ENCODE measurements at regions not wholly inside any gene's neighbourhood (a gene's known extent, or its start where the extent isn't known, plus 50 kb on each side); places are given as distances from the start of the nearest gene placed in this dataset.

DNA sequence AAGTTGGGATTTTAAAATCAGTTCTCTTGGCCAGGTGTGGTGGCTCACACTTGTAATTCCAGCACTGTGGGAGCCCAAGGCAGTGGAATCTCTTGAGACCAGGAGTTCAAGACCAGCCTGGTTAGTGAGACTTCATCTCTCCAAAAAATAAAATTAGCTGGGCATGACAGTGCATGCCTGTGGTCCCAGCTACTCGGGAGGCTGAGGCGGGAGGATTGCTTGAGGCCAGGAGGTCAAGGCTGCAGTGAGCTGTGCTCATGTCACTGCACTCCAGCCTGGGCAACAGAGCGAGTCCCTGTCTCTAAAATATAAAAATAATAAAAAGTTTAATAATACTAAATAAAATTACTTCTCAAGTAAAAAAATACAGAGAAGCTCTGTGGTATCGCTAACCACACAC lies 77.5 kb downstream of the FOXA2 start:
- no peak for DNase-seq

DNA sequence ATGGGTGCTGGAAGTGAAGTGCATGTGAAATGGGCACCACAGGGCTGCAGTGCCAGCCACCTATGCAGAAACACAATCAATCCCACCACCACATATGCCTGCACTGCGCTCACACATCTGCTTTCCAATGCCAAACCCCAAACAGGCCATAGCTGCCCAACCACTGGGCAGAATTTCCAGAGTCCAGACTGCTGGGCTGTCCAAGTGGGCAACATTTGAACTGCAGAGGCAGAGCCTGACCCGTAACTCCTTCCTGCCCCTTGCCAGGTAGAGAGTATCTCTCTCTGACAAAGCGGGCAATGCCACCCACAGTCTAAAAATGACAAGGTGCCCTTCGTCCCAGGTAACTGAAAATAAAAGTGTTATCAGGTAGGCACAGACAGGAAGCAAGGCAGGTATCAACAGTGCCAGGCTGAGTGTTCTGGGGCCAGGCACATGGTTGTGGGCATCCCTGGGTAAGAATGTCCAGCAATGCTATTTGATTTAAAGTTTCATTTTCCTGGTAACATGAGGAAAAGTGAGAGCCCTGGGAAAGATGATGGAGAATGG lies 79.5 kb downstream of the FOXA2 start:
- DNase-seq, result no peak

DNA sequence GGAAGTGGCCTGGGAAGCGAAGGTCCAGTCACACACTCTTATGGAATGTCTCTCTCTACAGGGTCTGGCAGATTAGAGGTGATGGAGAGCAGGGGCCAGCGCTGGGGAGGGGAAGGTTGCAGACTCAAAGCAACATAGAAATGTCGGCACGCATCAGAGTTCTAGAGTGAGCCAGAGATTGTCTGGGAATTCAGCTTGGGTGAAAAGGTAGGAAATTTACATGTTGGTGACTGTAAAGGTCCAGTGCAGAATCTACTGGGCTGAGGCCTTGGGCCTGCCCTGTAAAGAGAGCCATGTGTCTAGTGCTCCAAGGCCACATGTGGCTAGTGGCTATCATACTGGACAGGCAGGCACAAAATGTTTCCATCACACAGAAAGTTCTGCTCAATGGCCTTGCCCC lies 80.8 kb downstream of the FOXA2 start:
- DNase-seq, result no peak

DNA sequence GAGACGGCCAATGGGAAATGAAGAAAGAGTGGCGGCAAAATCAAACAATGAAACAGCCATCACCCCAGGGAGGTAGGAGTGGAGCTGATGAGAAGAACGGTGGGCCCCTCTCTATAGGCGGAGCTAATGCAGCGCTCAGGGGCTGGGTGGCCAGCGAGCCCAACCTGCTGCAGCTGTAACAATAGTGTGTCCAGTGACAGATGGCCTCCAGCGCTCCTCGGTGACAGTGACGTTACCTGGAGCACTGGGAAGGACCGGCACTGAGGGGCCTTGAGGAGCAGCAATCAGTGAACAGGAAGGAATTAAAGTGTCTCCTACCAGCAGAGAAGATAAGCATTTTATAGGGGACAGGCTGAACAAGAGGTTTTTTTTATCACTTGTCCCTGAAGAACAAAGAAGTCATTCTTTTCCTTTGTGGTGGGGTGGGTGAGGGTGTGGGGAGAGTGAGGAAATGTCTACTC lies 81.6 kb downstream of the FOXA2 start:
- DNase-seq, result no peak

DNA sequence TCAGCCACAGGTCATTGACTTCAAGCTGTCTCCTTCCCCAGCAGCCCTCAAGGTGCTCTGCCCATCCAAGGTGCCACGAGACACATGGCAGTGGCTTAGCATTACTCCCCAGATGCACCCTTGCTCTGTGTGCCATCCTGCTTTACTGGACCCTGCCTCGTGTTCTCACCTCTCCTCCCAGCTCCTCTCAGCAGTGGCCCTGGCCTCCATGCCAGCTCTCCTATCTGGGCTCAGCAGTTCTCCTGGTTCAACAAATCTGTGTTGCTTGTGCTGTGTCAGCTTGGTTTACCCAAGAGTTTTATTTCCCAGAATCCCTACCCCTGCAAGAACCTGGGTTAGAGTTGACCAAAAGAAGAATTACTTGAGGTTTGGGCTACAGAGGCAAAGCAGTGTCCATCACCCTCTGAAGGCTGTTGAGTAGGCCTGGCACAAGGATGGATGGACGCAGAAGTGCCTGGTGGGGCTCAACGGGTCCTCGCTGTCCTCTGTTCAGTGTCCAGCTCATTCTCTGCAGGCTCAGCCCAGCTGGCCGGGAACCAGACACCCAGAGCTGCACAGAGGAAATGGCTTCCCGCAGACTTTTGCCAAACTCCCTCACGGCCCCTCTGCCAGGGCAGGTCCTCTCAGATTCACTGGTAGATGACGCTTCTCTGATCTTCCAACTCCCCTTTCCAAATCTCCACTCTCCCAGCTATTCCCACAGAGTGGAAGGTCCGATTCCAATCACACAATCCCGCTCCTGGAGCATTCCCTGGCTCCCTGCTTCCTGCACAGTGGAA lies 82.6 kb downstream of the FOXA2 start:
- no peak for DNase-seq

DNA sequence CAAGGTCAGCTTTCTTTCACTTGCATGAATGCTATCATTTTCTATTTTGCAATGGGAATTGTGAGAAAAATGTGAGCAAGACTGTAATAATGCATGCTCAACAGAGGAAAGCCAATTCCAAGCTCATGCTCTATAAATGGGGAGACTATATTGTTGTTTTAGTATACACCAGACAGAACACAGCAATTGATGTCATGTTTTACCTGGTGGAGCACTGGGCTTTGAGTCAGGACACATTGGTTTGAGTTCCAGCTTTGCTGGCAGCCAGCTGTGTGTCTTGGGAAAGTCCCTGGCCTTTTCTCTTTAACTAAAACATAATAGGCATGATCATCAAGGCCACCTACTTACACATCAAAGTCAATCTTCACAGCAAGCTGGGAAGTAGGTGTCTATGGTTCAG lies 83.3 kb downstream of the FOXA2 start:
- no peak for DNase-seq

DNA sequence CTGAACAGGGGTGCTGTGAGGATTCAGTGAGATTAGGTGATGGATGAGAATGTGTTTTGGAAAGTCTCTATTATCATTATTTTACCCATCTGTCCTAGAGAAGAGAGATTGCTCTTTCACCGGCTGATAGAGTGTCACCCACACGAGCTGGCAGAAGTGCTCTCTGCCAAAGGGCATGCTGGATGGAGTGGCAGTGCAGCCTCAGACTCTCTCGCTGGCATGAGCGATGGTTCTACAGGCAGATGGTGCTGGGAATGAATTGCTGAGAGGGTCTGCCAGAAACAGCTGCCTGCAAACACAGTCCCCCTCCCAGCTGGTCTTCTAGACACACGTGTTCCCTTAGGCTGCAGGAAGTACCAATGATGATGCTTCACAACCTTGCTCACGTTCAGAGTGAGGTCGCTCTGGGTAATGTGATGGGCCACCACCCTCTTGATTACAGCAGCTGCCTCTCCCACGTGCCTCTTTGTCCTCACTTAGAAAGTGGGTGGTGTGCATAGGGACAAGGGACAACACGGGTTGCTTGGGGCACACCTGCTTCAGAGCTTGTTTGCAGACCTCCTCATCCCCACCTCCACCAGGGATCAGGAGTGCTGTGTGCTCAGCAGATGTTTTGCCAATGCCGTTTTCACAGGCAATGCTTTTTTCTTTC lies 84.7 kb downstream of the FOXA2 start:
- no peak for DNase-seq

DNA sequence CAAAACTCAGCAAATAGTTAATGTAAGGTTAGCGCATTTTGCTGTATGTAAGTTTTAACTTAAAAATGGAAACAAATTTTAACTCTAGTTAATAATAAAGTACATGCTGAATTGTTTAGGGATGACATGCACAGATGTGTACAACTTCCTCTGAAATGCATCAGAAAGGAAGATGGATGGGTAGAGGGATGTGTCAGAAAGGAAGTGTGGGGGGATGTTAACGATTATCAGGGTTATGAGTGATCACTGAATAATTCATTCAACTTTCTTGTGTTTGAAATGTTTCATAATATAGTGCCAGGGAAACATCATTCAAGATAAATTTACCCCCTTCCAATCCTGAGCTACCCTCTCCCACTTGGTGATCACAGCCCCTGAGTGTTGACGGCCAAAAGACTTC lies 87.6 kb downstream of the FOXA2 start:
- no peak for DNase-seq

DNA sequence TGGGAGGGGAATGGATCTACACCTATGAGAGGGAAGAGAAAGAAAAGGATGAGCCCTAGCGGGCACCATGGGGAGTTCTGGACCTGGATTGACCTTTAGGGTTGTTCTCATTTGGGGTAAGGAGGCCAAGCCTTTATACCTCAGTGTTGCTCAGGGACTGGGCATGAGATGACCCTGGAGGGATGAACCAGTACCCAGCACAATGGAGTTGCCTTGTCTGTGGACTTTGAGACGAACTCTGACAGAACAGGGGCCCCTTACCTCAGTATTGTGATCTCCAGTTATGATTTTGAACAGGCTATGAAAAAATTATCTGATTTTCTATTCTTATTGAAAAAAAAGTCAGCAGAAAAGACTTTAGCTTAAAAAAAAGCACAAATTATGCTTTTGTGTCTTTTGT lies 88.6 kb downstream of the FOXA2 start:
- no peak for DNase-seq

DNA sequence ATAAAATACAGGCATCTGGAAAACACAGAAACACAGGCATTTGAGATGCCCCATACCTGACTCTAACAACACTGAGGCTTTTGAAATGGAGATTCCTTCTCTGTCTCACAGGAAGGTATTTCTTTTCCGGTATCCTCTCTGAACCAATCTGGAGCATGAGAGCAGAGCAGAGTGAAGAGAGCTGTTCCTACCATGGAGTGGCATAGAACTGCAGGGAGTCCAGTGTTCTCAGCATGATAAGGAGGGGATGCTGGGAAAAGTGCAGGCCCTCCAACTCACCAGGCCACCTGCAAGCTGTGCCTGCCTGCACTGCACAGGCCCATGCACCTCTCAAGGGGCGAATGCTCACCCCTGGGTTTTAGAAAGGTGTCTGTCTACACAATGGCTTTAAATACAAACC lies 89.2 kb downstream of the FOXA2 start:
- no peak for DNase-seq

DNA sequence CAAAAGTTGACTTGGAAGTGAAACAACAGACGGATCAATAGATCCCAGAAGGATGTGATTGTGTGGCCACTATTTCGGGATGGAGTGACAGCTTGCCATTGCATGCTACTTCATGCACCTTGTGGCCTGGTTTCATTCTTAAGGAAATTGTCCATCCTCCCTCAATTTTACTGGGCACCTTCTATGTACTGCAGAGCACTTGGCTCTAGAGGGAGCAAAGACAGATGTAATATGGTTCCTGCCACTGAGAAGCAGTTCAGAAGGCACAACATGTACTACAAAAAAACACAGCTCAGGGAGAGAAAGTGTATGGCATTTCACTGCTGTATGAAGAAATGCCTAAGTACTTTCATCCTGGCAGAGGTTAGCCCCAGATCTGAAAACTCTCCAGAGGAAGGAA lies 91.9 kb downstream of the FOXA2 start:
- DNase-seq, result no peak

DNA sequence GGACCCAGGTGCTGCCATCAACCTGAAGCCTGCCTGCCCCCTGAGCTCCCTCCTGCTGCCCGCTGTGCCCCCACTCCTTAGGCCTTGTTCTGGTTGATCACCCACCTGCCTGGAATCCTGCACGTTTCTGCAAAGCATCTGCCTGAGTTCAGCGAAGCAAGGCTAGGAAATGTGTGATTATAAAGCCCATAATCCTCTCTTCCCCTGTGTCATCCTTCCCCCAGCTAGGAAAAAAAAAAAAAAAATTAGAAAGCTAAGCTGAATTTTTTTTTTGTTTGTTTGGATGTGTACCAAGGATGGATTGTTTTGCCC lies 93.2 kb downstream of the FOXA2 start:
- no peak for DNase-seq

DNA sequence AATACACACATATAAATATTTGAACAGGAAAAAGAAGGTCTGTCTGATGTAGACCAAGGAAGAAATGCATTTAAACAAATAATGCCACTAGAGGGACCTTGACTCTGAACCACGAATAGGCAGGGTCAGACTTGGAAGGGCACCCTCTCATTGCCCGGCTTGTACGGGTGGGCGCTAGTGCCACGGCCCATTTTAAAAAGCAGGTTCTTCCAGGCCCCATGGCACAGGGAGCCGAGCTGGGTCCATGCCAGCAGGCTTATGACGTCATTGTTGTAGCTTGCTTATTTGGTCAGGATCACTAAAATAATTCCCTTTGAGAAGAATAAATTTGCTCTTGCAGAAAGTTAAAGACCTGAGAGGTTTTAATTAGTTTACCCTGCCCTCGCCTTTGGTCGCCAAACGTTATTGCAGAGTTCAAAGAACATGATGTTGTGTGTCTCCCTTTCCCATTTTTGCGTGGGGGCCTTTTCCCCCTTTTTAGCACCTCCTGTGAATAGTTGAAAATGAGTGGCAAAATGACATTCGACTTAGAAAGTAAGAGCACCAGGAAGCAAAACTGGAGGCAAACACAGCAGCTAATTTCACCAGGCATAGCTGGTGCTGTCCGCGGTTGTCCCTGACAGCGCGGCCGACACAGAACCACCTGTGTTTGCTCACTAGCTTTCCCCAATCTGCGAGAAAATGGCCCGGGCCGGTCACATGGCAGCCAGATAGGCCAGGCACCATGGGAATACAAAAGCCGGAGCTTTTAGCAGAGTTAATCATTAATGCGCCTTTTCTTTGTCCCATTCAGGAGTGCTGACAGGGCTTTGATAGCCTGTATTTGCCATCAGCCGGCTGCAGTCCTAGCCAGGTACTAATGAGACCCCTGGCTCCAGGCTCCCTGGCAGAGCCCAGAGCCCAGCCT lies 93.8 kb downstream of the FOXA2 start:
- DNase-seq, result peak in 3 of 51 donors; percentile 2 to 9 (median 6)

DNA sequence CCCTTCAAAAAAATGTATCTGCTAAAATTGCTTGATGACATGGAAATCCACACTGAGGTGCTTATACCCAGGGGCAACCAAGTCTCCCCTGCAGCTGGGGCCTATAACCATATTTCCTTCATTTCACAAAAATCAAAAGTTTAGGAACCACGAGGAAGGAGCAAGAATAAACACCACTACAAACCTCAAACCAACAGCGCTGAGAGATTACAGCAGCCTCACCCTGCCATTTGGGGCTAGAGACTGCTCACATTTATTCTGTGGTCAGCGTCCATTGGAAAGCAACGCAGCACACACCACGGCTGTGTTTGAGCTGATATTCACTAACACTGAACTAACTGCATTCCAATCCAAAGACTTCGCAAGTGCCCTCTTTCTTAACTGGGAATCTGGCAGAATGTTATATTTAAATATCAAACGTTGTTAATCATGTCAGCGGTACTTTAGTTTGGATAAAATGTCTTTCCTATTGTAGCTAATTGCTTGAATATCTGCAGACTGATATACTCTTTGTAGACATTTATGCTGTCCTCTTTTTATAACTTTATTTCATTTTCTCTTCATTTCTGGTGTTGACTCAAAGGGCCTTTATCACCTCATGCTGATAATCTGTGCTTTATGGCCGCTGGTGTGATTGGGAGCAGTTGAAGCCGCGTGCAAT lies 94.6 kb downstream of the FOXA2 start:
- no peak for DNase-seq

DNA sequence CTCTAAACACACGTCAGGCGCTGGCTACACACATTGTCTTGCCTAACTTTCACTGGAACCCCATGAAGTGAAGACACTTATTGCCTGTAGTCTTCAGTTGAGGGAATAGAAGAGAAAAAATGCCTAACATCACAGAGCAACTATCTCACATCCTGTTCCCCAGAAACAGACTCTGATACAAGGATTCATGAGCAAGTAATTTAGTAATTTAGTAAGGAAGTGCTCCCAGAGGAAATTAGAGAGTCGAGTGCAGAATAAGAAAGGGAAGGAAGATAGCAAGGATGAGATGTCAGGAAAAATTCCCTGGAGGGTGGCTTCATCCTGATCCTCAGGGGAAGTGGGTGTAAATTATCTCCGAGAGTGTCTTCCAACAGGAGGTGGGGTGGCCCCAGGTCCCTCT lies 104.0 kb downstream of the FOXA2 start:
- DNase-seq, result no peak

DNA sequence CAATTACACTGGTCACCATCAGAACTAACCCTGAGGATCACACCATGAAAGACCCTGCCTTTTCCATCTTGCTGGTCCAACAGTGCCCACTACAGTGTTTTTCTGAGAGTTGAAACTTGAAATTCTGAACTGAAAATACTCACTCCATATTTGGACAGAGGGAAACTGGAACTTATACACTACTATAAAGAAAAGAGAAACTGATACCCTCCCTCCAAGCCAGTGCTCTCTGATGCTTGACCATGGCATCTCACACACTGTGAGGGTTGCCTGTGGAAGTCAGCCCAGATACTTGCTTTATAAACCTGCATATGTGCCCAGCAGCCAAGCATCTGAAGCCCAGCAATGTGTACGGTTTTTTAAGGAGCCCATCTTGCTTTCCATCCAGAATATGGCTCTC lies 108.7 kb downstream of the FOXA2 start:
- DNase-seq, result no peak

DNA sequence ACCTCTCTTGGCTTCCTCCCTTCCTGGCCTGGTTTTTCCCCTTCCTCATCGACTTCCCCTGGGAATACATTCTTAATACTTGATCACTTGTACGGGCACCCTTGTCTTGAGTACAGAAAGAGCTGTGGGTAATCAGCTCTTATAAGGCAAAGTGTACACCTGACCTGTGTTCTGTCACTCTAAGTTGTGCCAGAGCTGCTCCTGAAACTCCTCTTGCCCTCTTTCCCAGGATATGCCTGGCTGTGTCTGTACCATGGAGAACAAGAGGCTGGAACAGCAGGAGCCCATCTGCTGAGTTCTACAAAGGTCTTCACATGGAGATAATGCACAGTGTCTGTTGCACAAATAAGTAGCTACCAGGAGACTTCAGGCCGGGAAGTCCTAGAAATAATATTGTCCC lies 110.1 kb downstream of the FOXA2 start:
- DNase-seq, result no peak

DNA sequence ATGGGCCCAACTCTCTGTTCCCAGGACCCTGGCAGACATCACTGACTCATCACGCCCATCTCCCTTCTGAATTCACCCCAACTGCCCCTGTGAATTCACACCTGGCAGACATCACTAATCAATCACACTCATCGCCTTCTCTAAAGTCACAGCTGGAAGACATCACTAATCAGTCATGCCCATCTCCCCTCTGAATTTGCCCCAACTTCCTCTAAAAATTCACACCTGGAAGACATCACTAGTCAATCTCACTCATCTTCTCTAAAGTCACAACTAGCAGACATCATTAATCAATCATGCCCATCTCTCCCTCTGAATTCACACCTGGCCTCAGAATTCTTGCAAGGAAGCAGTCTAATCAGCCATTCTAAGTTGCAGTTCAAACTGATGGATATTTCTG lies 111.1 kb downstream of the FOXA2 start:
- no peak for DNase-seq

DNA sequence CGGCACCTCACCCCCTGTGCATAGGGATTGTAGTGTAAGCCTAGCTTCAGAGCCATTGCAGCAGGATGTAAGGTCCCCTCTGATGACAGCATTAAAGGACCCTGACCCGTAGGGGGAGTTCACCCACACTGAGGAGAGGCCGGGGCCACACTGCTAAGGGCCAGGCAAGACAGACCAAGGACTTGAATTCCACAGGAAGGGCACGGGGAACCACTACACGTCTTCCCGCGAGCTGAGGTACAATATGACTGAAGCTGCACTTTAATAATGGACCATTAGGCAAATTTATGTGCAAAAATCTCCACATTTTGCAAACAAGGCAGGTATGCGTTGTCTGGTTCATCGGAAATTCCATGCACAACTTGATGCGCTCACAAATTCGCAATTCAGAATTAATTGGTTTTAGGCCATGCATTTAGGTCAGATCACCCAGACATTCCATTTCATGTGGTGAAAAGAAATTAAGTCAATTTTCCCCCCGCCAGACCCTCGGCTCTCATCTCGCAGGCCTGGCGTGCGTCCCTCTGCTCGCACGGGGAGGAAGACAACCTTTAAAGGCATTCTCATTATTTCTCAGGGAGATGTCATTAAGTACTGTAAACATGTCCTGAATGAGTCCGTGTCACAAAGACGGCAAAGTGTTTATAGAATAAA lies 111.8 kb downstream of the FOXA2 start:
- DNase-seq, result no peak

DNA sequence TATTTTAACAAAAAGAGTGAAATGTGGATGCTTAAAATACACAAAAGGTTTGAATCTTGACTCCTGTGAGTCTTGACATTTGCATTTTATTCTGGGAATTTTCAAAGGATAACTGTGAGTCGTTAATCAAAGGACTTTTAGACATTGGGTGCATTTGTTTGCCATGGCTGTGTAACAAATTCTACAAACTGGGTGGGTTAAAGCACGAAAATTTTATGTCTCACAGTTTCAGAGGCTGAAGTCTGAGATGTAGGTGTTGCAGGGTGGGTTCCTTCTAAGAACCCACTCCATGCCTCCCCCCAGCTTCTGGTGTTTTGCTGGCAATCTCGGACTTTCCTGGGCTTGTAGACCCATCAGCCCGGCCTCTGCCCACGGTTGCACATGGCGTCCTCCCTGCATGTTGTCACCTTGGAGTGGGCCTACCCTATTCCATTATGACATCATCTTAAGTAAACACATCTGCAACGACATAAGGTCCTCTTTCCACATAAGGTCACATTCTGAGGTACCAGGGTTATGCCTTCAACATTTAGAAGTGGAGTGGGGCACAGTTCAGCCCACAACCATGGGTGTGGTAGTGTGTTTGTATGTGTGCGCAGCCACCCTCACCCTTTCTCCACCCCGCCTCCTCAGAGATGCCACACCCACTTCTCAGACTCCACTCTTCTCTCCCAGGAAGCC lies 113.1 kb downstream of the FOXA2 start:
- DNase-seq, result no peak

DNA sequence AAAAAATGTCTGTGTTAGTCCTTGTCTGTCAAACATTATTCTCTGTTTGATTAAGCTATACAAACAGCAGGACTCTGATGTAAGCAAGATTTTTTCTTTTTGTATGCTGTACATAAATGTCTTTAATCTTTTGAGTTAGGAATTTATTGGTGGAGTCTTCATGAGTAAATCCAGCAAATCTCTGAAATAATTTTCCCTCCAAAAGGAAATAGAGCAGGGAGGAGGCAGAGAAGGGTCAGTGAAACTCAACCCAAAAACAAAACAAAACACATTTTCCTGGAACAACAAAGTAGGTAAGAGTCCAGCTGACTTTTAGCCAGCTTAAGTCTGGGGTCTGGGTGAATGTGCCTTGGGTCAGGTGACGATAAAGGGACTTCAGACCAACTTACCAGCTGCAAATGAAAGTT lies 113.7 kb downstream of the FOXA2 start:
- DNase-seq, result no peak

All from hypothalamus (tissue), 51 donors.